GM21360 (cell line): ENCODE measurements at regions not wholly inside any gene's neighbourhood (a gene's known extent, or its start where the extent isn't known, plus 50 kb on each side); places are given as distances from the start of the nearest gene placed in this dataset.
"Not testable (repeated sequence)": the region's sequence is repeated elsewhere in the genome, so short reads cannot be mapped to it uniquely, and the experiment has no call there.

Experiments
- ATAC-seq: cut with Tn5 transposase; IDR thresholded peaks from one replicate; pipeline ENCODE4 v1.9.1; 2021; ENCODE audit warnings: mild to moderate bottlenecking, moderate library complexity; ENCODE audit not compliant: unreplicated experiment

- no peak for ATAC-seq
Observed at GRCh38 chr15:93389211-93389610, 300.2 kb upstream of the RGMA start.

DNA sequence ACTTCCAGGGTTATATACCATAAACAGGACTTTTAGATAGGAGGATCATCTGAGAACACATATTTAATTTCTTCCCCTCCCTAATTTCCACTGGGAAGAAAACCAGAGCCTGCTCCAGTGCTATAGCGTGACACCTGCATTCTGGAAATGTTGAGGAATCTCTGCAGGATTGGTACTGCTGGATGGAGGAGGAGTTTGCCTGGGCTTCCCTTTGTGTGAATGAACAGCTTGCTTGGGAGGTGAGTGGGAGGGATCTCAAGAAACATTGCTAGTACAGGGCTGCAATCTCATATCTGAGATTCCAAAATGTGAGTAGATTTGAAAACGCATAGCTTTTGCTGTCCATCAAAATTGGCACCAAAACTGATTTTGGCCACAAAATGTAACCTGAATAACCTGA is 295.9 kb upstream of the RGMA start:
- ATAC-seq: no peak

GRCh38 chr15:93382200-93382820 is 293.3 kb upstream of the RGMA start:
- ATAC-seq: no peak

GRCh38 chr15:93378558-93378957 is 289.5 kb upstream of the RGMA start:
- no peak for ATAC-seq

DNA sequence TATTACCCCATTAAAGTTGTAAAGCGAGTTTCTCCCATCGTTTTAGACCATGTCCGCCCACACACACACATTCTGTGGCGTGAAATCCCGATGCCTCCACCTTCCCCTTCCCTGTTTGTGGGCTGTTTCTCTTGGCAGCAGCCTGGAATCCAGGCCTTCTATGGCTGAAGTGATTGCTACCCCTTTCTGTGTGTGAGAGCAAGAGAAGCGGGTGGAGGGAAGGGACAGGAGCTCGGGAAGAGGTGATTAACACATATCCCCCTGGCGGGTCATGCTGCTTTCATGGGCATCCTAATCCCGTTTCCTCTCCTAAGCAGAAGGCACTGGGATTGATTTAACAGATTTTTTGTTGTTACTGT is 283.8 kb upstream of the RGMA start:
- ATAC-seq: no peak

DNA sequence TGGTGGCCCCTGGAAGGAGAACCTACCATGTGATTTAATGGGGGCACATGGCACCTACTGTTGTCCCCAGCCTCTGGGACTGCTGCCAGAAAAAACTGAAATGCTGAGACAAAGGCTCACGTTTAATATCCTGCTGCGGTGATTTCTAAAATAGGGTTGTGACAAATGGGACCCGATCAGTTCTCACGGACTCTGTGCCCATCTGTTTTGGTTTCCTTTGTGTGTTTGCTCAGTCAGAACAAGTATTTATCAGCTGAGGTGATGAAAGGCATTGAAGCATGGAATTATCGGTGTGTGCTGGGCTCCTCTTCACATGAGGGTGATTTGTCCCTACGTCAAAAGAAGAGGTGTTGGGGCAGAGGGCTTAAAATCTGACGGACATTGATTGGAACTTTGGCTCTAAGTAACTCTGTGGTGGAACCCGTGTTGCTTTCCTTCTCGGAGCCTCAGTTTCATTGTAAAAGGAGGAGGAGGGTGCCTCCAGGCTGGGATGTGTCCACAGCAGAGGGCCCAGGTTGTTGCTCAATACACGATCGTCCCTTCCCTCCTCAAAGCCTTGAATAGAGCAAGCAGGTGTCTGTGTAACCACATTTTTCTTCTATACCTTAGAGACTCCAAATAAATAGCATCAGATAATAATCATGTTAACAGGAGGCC is 283.3 kb upstream of the RGMA start:
- no peak for ATAC-seq

DNA sequence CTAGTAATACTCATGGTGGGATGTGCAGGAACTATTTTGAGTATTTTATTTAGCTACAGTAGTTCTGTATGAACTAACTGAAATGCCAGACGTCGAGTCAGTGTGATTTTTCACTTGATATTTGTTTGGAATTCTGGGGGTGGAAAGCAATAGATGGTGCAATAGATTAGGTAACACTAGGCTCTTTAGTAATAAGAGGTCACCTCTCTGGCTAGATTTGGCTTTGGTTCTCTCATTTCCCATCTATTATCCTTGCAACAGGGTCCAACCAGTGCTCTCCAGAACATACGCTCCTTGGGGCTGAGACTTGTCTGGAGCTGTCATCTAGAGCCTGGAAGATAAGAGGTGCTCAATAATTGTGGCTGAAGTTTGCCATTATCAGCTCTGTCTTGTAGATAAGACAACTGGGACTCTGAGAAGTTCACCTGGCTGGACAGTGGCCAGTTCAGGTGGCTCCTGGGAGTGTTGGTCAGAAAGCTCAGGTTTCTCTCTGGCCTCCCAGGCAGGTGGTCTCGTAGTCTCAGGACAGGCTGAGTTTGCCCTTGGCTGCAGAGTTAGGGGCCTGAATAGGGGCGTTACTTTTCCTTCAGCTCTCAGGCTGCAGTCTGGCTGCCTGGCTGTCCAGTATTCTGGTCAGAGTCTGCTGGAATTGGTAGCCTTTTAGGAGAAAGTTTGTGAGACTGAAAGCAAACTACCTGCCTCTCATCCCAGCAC is 277.5 kb upstream of the RGMA start:
- ATAC-seq: no peak

DNA sequence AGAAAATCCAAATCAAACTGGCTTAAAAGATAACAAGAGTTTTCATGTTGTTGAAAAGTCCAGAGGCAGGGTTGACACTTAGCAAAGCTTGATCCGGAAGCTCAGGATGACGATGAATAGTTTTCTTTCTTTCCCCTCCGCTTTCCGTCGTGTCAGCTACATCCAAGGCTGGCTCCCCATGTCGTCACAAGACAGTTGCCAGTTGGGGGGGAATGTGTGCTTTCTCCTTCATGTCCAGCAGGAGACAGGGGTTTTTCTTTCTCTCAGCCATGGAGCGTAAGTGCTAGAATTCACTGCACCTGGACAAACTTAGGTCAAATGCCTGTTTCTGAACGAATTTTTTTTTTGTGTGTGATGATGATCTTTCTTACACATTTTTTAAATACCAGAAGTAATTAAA is 273.8 kb upstream of the RGMA start:
- no peak for ATAC-seq

GRCh38 chr15:93362203-93362602 is 273.2 kb upstream of the RGMA start:
- ATAC-seq: no peak

- no peak for ATAC-seq
Observed at GRCh38 chr15:93361703-93362102, 272.7 kb upstream of the RGMA start.

DNA sequence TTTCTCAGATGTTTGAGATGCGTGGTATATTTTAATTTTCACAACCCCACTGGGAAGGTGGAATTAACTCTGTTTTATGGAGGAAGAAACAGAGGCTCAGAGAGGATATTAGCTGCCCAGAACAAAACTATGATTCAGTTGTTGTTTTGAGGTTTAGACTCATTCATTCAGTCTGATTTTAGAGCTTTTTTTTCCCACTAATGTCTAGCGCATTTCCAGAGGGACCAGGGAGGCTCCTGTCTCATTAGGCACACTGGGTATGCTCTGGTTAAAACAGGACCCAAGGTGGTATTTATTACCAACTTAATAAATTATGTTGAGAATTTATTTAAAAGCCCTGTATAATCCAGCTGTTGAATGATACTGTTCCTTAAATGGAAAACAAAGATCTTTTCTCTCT is 272.0 kb upstream of the RGMA start:
- ATAC-seq: no peak

GRCh38 chr15:93360318-93360717 is 271.3 kb upstream of the RGMA start:
- no peak for ATAC-seq

DNA sequence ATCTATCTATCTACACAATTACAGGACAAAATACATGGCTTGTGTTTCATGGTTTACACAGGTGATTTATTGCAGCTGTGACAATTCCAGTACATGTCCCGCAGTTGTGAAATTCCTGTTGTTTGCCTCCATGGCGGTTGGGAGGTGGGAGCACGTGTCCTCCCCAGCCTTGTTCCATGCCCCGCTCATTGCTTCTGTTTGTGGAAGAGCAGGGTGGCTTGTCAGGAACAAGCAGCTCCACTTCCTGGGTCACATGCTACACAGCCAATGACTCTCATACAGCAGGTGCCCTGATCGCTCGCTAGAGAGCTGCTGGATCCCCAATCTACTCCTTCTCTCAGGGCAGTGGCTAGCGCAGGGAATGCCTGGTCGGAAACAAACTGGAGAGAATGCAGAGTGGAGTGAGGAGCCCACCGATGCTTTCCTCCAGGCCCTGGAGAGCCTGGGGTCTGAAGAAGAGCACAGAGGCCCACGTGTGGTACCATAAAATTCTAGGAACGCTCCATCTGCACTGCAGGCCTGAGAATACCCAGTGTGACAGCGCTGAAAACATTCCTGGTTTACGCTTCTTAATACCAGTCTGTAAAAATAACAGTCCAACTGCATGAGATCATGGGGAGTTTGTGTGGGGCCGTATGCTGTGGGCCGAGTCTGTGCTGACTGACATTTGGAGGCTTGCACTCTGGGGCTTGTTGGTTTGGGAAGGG is 270.6 kb upstream of the RGMA start:
- ATAC-seq: no peak

- no peak for ATAC-seq
Observed at GRCh38 chr15:93359060-93359408, 270.0 kb upstream of the RGMA start.

DNA sequence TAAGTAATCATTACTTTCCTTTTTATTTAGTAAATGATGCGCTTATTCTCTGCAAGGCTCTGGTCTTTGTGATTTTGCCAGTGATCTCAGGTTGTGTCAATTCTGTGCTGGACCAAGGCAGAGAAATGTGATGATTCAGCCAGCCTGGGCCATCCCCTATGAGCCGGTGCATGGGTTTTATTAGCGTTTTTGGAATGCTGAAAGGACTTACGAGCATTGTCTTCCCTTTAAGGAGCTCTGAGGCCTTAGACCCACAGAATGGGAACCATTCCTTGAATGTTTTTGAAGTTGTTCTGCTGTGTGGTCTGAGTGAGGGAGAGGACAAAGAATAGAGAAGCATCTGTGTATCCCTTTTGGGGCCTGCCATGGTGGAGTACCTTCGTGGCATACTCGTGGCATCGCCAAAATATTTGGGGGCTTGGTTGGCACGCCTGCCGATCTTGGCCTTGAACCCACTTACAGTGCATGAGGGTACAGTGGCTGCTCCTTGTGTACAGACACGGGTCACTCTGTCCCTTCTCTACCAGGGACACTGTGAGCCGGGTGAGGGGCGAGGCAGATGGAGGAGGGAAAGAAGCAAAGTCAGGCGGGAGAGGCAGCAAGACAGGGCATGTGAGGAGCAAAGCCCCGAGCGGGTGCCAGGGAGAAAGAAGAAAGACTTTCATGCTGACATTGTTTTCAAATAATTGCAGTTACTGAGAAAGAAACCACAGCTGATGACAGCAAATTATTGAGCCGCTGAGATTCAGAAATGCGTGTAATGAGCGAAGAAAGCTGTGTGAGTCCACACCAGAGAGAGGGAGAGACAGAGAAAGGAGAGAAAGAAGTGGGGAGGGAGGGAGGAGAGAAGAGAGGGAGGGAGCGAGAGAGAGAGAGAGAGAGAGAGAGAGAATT is 269.4 kb upstream of the RGMA start:
- ATAC-seq: no peak

DNA sequence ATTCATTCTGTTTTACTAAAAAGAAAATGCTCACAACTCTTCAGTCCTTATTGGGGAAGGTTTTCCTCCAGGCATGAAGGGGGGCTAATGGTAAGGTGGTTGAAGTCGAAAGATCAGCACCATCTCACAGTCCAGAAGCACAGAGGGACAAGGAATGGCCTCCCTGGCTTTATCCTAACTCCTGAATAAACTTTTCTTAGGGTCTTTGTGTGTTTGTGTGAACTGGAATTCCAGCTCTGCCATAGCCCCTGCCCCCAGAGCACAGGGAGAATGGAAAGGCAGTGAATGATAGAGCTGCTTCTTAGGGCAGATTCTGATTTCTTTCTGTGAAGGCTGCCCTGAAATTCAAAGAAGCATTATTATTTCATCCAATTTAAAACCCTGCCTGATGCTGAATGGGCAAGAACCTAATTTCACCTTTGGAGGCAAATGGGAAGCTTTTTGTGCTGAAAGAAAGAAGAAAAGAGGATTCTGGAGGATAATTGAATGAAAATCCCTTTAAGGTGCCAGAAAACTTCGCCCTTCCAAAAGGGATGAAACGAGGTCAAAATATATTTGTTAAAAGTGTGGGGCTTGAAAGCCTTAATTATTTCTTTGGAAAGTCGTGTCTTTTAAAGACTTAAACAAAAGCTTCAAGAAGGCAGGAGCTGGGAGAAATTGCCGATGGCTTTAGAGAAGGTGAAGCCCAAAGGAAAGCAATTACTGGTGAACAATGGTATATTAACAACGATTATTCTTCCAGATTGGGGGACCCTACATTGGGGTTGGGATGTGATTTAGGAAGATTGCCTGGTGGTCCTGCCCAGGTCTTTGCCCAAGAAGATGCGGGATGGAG is 259.9 kb upstream of the RGMA start:
- no peak for ATAC-seq

DNA sequence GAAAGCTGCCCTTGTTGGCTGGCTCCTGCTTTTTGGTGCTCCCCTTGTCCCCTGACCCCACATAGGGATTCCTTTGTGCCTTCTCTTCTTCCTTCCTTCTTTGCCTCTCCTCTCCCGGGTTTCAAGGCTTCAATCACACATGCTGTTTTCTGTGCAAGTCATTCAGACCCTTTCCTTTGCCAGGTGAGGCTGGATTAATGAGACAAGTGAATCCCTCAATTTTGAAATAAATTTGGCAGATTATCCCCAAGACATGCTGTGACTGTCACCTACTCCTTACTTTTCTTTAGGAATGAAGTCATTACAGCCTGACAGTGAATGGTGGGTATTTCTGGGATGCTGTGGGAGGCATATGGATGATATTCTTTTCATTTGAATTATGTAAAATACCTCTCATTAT is 259.0 kb upstream of the RGMA start:
- ATAC-seq: no peak

DNA sequence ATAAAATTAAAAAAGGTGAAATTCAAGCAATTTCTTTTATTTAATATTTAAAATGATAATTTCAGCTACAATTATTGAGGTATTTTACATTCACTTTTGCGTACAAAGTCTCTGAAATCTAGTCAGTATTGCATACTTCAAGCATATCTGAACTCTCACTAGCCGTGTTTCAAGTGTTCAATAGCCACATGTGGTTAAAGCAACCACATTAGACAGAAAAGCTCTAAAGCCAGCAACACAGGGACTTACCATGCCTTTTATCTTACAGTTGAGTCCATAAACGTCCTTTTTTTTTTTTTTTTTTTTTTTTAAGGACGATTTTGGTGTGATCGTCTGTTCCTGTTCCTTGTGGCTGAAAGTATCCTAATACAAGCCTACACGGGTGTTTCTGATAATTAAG is 257.0 kb upstream of the RGMA start:
- ATAC-seq: no peak

GRCh38 chr15:93343402-93343801 is 254.4 kb upstream of the RGMA start:
- not testable (repeated sequence) for ATAC-seq

DNA sequence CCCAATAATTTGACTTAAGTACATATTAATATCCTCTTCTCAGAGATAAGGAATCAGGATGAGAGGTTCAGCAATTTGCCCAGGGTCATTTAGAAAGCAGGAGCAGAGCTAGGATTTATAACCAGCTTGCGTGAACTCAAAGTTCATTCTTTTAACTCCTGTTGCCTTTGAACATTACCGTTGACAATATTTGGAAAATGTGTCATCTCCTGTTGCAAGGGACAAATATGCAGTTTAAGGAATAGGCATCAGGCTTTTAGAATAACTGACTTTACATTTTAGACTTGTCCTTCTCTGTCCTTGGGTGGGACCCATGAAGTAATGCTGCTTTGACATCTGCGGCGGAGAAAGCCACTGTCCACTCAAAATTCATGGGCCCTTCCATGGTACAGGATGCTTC is 252.2 kb upstream of the RGMA start:
- no peak for ATAC-seq
